Right lobe of liver (tissue), 4 donors: ENCODE measurements at regions not wholly inside any gene's neighbourhood (a gene's known extent, or its start where the extent isn't known, plus 50 kb on each side); places are given as distances from the start of the nearest gene placed in this dataset.

Experiments used
- POLR2A ChIP-seq: fragments of 450-650 bp; IDR thresholded peaks from one replicate; pipeline ENCODE4 v1.6.1; 2017; ENCODE audit warnings: antibody characterized with exemption, mild to moderate bottlenecking
- TF ChIP-seq, protein P1 (sequence below), 4 donors: fragments of 200-600 bp in 3 of 4; fragments of 450-650 bp in 1 of 4; IDR thresholded peaks; one replicate each; pipeline versions ENCODE4 v1.5.1 to v1.8.0; 2016 to 2022; ENCODE audit warnings: antibody characterized with exemption in 4 of 4, mild to moderate bottlenecking in 2 of 4
- donor health status: DM: no; HTN: no; CAD: no.
- donor health status: DM: no; HTN: no; CAD: no.
- donor health status: DM: no; HTN: yes; CAD: no.

DNA sequence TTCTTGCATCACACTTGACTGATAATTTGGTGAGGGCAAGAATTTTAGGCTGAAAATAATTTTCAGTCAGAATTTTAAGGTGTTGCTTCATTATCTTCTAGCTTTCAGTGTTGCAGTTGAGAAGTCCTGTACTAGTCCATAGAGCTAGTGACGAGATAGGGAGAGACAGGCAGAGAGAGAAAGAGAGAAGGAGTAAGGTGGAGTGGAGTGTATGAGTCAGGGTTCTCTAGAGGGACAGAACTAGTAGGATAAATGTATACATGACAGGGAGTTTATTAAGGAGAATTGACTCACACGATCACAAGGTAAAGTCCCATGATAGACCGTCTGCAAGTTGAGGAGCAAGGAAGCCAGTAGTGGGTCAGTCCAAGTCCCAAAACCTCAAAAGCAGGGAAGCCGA, 127.2 kb downstream of the UTP18 start:
- TF ChIP-seq, protein P1, sequence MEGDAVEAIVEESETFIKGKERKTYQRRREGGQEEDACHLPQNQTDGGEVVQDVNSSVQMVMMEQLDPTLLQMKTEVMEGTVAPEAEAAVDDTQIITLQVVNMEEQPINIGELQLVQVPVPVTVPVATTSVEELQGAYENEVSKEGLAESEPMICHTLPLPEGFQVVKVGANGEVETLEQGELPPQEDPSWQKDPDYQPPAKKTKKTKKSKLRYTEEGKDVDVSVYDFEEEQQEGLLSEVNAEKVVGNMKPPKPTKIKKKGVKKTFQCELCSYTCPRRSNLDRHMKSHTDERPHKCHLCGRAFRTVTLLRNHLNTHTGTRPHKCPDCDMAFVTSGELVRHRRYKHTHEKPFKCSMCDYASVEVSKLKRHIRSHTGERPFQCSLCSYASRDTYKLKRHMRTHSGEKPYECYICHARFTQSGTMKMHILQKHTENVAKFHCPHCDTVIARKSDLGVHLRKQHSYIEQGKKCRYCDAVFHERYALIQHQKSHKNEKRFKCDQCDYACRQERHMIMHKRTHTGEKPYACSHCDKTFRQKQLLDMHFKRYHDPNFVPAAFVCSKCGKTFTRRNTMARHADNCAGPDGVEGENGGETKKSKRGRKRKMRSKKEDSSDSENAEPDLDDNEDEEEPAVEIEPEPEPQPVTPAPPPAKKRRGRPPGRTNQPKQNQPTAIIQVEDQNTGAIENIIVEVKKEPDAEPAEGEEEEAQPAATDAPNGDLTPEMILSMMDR (IDR thresholded peaks at IDR 0.05), result no peak
- no peak for TF ChIP-seq POLR2A
